Astrocyte of the hippocampus (primary cell): ENCODE measurements at regions not wholly inside any gene's neighbourhood (a gene's known extent, or its start where the extent isn't known, plus 50 kb on each side); places are given as distances from the start of the nearest gene placed in this dataset.
"Not testable (repeated sequence)": the region's sequence is repeated elsewhere in the genome, so short reads cannot be mapped to it uniquely, and the experiment has no call there.

Experiments
- DNase-seq: peaks from one replicate; pipeline ENCODE4 v3.0.0; 2011; ENCODE audit warnings: low read depth, low spot score

DNA sequence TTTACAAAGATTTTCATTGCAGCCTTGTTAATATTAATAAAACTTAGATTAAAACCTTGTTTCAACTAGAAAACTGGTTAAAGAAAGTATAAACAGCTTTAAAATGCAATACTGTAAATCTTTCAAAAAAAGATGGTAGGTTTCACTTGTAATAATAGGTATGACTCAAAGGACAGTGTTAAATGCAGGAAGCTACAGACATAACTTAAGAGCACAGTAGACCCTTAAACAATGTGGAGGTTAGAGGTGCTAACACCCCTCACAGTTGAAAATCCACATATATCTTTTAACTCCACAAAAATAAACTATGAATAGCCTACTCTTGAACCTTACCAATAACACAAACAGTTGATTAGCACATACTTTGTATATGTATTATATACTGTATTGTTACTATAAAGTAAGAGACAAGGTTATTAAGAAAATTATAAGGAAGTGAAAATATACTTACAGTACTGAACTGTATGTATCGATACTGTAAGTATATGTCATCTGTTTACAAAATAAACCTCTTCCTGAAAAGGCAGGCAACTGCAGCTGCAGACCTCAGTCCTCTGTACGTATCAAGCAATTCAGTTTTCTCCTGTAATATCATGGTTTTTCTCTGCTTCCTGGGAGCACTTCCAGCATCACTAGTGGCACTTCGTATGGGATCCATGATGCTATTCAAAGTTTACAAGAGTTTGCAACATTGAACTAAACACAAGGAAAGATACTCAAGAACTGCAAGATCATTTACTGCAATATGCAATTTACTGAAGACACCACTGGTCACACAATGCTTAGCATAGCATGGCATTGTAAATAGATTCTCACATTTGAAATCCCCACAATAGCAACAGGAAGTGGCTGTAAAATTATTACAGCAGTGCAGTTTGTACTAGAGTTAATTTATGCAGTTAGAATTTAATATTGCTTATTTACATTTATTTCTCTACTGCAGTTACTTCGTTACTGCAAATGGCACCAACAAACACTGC lies 610.5 kb upstream of the LRRTM4 start:
- no peak for DNase-seq

DNA sequence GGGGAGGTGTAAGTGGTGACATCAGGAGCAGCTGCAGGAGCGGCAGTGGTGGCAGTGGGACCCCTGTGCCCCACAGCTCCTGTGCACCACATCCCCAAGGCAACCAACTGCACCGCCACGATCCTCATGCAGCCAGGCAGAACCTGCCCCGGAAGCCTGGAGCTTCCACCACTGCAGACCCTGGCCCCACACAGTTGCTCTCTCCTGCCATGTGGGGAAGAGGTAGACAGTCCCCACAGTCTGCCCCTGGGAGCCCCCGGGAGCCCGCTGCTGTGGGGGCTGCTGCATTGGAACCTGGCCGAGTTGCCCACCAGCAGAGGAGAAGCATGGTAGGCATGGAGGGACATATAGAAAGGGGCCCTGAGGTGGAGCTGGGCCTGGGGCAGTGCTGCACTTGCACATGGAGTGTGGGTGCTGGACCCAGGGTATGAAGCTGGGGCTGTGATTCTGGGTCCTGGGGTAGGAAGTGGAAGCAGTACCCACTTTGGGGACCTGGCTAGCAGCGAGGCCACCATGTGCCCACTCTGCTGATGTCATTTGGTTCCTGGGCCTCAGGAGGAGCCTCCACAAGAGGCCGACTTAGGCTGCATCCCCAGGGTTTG lies 623.3 kb upstream of the LRRTM4 start:
- no peak for DNase-seq

DNA sequence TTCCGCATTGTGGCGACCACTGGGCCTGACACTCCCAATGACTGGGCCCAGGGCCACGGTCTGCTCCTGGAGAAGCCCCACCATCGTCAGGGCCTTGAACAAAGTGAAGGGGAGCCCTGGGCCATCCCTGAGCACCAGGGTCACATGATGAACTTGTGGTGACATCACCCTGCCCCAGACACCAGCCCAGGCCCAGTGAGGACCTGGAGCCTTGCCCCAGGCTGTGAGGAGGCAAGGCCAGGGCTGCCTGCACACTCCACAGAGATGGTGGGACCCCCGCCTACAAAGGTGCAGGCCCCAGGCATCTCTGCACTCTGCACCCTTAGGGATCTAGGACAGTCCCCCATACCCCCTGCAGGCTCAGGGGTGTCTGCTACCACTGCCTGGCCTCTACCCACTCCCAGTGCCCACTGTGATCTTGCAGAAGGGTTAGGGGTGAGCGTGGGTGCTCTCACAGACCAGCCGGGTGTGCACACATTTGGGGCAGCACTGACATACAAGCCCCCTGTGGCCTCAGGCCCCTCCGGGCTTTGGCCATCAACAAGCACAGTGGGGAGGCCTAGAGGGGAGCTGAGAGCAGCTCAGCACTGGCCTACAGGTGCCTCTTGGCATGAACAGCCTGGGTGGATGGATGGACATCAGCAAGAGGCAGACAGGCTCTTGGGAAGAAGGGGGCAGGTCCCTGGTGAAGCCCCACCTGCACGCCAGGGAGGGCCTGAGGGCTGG lies 624.0 kb upstream of the LRRTM4 start:
- no peak for DNase-seq

DNA sequence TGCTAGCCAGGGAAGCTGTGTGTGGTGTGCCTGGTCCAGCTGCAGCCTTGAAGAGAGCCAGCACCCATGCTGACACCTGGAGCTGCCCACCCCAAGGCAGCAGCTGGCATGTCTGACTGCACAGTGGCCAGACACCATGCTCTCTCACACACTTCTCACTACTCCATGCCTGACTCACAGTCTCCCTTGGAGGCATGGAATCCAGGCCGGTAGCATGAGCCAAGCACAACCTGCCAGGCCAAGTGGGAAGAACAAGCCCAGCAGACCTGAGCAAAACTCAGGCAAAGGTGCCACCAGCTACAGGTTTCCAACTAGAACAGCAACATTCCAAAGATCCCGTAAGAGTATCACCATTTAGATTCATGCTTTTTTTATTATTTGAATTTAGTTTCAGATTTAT lies 625.3 kb upstream of the LRRTM4 start:
- no peak for DNase-seq

DNA sequence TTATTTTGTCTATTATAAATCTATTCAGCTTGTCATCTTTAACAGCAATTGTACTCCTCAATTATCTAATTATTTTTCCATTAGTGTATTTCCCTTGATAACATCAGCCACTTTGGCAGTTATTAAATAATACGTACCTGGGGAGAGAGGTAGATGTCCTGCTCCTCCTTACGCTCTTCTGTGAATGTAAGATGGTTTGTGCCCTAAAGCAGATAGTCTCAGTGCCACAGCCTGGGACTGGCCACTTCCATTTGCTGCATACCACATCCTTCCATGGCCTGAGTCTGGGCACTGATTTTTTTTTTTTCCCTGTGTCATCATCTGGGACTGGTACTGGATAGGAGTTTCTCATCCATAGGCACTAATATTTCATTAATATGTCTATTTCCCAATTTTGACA lies 632.4 kb upstream of the LRRTM4 start:
- no peak for DNase-seq

DNA sequence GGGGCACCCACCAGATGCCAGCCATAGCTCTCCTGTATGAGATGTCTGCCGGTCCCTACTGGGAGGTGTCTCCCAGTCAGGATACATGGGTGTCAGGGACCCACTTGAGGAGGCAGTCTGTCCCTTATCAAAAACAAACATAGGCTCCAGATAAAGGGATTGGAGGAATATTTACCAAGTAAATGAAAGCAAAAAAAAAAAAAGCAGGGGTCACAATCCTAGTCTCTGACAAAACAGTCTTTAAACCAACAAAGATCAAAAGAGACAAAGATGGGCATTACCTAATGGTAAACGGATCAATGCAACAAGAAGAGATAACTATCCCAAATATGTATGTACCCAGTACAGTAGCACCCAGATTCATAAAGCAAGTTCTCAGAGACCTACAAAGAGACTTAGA lies 640.0 kb upstream of the LRRTM4 start:
- DNase-seq = no peak

DNA sequence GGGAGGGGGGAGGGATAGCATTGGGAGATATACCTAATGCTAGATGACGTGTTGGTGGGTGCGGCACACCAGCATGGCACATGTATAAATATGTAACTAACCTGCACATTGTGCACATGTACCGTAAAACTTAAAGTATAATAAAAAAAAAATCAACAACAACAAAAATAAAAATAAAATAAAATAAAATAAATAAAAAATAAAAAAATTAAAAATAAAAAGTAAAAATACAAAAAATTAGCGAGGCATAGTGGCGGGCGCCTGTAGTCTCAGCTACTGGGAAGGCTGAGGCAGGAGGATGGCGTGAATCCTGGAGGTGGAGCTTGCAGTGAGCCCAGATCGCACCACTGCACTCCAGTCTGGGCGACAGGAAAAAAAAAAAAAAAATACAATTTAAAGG lies 650.0 kb upstream of the LRRTM4 start:
- DNase-seq = not testable (repeated sequence)

DNA sequence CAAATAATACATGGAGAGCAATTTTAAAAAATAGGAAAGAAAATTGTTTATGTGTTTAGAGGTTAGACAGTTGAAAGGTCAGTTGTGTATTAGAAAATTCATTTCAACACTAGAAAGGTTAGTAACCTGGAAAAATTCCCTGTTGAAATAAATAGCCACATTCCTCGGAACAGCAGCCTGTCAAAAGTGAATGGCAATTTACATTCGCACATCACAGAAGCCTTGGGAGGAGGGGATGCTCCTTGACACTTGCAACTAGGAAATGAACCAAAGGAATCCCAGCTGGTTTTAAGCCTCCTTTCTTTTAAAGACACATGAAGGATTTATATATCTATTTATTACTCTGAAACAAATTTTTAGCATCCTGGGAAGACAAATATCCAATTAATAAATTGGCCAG lies 653.5 kb upstream of the LRRTM4 start:
- no peak for DNase-seq

DNA sequence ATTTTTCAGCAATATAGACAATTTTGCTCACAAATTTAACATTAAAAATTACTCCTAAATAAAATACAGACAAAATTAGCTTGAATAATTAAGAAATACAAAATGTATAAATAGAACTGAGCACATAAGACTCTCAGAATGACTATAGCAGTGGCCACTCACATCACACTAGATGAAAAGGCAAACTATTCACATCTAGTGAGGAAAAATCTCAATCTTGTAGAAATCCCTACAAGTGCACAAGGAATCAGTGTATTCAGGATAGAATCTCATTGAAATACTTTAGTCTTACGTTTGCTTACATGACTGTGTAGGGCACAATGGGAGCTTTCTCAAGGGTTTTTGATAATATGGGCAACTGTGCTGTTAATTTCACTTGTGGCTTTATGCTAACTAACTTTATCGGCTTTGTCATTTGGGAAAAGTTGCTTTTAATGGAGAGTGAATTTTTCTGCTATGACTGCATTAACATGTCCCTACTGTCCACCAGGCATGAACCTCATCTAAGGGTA lies 678.9 kb upstream of the LRRTM4 start:
- DNase-seq = no peak

DNA sequence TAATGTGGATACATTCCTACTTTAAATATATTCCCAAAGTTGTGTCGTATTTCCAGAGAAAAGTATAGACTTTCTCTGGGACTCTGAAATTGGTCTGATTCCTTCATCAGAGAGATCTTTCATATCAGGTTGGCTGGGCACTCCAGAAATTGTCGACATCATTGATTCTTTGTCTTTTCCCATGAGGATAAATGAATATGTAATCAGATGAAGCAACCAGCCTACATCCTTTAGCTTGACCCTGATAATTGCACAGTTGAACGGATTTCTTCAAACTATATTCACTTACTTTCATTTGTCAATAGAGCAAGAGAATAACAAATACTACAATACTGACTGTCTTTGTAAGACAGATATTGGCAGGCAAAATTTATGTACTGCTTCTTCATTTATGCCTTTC lies 680.2 kb upstream of the LRRTM4 start:
- DNase-seq = no peak

DNA sequence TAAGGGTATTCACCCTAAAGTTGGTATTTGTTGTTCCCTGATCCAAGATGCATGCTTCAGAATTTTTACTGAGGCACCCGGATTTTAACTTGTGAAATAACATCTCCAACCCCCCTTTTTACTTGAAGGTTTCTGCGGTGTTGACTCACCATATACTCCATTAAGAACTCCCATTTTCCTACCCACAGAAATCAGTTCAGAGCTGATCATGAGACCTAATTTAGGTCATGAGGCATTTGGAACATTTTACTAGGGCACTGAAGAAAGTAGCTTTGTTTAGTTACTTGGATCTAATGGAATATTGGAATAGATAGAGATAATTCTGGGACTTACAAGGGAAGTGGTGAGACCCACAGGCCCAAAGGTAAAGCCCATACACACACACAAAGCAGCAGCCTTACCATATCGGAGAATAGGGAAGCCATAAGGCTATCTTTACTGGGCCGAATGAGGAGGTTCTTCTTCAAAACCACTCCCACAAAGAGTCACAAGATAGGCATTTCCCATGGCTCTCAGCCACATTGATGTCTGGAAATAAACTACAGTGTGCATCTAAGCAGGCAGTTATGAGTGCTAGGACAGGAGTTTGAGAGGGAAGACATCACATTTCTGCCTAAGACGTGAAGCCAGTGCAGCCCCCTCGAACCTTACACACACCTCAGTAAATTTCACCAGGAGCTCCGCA lies 681.0 kb upstream of the LRRTM4 start:
- DNase-seq = no peak

DNA sequence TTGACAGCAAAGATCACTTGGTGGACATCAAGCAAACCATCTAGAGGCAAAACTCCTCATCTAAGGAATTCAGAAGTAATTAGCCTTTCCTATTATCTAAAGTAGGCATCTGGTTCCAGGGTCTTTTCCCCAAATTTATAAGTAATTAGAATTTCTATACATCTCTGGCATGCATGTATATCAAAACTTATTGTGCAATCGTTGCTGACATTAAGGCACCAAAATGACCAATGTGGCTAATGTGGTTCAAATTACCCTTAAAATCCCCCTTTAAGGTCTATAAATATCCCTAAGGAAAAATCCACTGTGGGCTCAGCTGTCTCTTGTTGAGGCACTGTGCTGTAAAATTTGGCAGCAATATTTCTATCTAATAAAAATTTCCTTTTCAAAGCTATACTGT lies 695.9 kb upstream of the LRRTM4 start:
- DNase-seq = no peak

DNA sequence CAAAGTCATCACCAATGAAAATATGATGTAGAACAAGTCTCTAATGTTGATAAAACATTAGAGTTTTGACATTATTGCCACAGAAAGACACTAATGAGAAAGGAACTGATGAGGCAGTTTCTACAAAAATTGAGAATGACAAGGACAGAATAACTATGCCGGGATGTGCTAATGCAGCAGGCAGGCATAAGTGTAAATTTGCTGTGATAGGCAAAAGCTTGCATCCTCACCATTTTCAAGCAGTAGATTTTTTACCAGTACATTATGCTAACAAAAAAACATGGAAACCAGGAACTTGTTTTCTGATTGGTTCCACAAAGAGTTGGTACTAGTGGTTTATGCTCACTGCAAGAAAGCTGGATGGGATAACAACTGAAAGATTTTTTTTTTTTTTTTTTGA lies 715.5 kb upstream of the LRRTM4 start:
- DNase-seq = no peak

DNA sequence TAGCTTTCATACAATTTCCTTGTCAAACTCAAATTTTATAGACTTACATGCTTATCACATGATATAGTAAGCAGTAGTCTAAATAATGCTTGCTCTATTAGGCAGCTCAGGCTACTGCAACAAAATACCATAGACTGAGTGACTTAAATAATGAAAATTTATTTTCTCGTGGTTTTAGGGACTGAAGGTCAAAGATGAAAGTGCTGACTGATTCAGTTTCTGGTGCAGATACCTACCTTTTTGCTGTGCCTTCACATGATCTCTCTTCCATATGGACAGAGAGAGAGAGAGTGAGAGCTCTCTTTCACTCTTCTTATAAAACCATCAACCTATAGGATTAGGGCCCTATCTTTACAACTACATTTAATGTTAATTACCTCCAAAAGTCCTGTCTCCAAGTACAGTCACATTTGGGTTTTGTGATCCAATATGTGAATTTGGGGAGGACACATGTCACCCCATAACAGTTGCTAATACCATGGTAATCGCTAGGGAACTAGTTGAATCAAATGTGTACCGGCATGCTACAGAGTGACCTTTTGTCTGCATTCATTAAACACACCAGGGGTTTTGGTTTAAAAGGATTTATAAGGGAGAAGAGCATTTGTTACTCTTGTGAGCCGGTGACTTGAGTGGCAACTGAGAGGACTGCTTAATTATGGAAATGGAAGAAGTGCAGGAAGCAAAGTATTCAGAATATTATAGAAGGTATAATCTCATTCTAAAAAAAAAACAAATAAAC lies 723.4 kb upstream of the LRRTM4 start:
- DNase-seq = no peak

DNA sequence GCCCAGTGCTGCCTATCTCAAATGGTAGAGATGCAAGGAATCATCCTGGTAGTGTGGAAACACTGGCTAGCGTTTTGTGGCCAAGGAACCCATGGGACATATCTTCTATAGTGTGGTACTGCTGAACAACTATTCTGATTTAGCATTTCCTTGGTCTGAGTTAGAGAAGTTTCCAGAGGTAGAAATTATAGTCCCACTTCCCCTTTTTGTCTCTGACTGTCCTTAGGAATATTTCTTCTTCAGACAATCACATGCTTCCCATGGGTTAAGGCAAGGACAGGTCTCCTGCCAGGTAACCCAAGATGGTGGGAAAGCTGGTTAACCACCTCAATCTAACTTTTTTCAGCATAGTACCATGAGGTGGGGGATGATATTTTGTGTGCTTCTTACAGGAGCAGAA lies 729.5 kb upstream of the LRRTM4 start:
- no peak for DNase-seq

DNA sequence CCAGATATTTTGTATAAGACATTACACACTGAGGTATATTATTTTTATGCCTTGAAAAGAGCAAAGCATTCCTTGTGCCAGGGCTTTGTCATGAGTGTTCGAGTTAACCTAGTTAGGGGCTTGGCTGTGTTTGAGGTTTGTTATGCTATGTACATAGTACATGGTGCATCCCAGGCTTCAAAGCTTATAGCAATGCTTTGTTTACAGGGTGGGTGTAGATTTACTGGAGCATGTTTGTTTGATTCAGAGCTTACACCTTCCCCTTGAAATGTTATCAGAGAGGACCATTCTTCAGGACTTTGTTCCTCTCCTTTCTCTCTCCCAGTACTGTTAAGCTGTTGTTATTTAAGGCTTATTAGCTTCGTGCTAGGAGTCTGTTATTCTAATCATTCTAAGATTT lies 738.7 kb upstream of the LRRTM4 start:
- DNase-seq = no peak

DNA sequence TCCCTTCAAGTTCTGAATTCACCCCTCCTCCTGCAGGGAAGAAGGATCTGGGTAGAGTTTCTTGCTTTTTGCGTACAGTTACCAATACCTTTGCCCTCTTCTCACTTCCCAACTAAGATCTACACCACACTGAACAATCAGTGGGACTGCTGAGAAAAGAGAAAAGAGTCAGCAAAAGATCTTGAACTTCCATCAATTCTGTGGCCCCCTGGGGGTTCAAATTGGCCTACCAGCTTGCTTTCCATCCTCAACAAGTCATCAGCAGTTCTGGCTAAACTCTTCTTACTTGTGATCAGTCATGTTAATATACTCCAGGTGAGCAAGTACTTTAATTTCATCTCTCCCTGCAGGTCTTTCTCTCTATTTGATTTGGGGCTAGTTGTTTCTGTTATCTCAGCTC lies 739.3 kb upstream of the LRRTM4 start:
- no peak for DNase-seq

DNA sequence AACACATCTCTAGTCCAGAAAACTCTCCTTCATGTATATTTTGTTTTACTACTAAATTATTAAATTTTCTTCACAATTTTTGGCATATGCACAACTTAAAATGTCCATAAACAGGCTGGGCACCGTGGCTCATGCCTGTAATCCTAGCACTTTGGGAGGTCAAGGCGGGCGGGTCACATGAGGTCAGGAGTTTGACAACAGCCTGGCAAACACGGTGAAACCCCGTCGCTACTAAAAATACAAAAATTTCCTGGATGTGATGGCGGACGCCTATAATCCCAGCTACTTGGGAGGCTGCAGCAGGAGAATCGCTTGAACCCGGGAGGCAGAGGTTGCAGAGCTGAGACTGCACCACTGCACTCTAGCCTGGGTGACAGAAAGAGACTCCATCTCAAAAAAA lies 739.9 kb upstream of the LRRTM4 start:
- not testable (repeated sequence) for DNase-seq

DNA sequence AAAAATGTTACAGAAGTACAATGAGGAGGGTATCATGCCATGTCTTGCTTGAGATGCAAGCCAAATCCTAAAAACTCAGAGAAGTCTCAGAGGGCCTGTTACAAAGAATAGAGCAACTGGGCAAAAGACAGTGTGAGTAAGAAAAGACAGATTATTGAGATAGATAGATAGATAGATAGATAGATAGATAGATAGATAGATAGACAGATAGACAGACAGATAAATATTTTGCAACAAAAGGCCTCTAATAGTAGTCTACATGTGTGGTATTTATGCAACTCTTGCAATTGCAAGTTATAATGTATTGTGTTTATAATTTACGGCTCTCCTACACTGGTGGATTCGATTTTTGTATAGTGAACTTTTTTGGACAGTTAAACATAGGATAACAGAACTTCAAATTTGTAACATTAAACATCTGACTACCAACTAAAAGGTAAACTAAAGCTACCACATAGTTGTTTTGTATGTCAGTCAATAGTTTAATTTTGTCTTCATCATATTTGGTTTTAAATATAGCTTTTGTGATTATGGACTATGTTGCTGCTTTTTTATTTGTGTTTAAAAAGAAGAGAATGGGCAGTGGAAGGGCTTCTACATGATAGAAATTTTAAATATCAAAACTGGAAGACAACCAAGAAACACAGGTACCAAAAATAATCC lies 740.7 kb upstream of the LRRTM4 start:
- no peak for DNase-seq

DNA sequence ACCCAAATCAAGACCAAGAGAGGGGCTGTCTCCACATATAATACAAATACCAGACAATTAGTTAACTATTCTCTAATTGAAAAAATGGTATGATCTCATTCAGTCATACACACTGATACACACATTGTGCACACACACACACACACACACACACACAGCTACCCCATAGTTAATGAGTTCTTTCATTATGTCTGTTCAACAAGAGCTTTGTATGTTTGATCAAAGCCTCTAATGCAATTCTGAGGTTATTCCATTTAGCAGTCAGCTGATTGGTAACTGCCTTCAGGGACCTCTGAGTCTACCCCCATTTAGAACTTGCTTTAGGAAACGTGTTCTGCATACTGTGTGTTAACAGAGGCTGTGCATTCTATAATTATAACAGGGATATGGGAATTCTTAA lies 741.4 kb upstream of the LRRTM4 start:
- no peak for DNase-seq

DNA sequence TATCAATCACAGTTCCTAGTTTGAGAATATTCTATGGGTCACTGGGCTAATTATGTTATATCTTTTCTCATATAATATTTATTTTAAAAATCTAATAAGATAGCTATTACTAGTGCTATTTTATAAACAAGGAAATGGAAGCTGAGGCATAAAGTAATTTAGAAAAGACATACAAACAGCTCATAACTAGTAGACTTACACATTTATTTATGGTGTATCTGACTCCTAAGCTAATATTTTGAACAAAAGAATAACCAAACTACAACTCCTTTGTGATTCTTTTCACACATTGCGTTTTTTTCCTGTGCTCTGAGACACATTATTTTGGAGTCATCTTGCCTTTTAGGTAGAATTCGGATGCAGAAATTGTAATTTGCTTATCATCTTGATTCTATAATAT lies 742.0 kb upstream of the LRRTM4 start:
- DNase-seq = no peak
